Naive thymus-derived CD4-positive, alpha-beta T cell (primary cell): ENCODE measurements at regions not wholly inside any gene's neighbourhood (a gene's known extent, or its start where the extent isn't known, plus 50 kb on each side); places are given as distances from the start of the nearest gene placed in this dataset.
A peak's percentile ranks its signal among the peaks of the same experiment; 100 is the strongest.

Experiments
- ATAC-seq: fragments of 150-1000 bp; cut with Tn5 transposase; 2 replicates; pipeline ENCODE4 v1.10.0; 2021; ENCODE audit warnings: mild to moderate bottlenecking, moderate library complexity
- CTCF ChIA-PET: fragments of 350-600 bp; sonication (Branson Sonifier 250); formaldehyde crosslinking; loops from one replicate; lab custom pipeline; 2021; ENCODE audit warnings: antibody characterized with exemption; lab: Charles Lee
- POLR2A ChIA-PET: fragments of 350-600 bp; sonication (Branson Sonifier 250); formaldehyde crosslinking; loops from one replicate; lab custom pipeline; 2021; ENCODE audit warnings: antibody characterized with exemption, inconsistent platforms; lab: Charles Lee
- DNase-seq, 9 donors: peaks; one replicate each; pipeline versions ENCODE4 v3.0.0 to v3.0.0-alpha.2; 2020 to 2022; ENCODE audit warnings: mixed read lengths in 1 of 9
- H3K27ac ChIP-seq: one replicate; pipeline ENCODE4 v1.7.0; 2013; ENCODE audit warnings: mild to moderate bottlenecking, low read depth, low read length, moderate library complexity
- H3K27me3 ChIP-seq, 2 donors: one replicate each; pipeline ENCODE4 v1.7.0; 2013; ENCODE audit warnings: low read length in 2 of 2, mild to moderate bottlenecking in 2 of 2, moderate library complexity in 2 of 2; ENCODE audit not compliant: control insufficient read depth in 2 of 2, insufficient read depth in 2 of 2
- H3K36me3 ChIP-seq, 3 experiments: 1 replicate in 2 of 3; 2 replicates in 1 of 3; pipeline ENCODE4 v1.7.0; 2013; ENCODE audit warnings: low read length in 3 of 3, mild to moderate bottlenecking in 3 of 3, moderate library complexity in 1 of 3; ENCODE audit not compliant: insufficient read depth in 3 of 3, control insufficient read depth in 2 of 3
- H3K4me1 ChIP-seq, 2 donors: one replicate each; pipeline ENCODE4 v1.7.0; 2013; ENCODE audit warnings: low read length in 2 of 2, mild to moderate bottlenecking in 2 of 2, moderate library complexity in 1 of 2; ENCODE audit not compliant: control insufficient read depth in 2 of 2, insufficient read depth in 2 of 2
- H3K4me3 ChIP-seq: 2 replicates; pipeline ENCODE4 v1.7.0; 2013; ENCODE audit warnings: mild to moderate bottlenecking, low read length
- H3K9me3 ChIP-seq, 3 experiments: 1 replicate in 2 of 3; 2 replicates in 1 of 3; pipeline ENCODE4 v1.7.0; 2013; ENCODE audit warnings: low read length in 3 of 3; ENCODE audit not compliant: control insufficient read depth in 2 of 3
- H3K27ac Mint-ChIP-seq, 9 donors: one replicate each; pipeline ENCODE4 v1.8.0; 2020 to 2022; ENCODE audit warnings: mixed read lengths in 9 of 9, mild to moderate bottlenecking in 8 of 9, moderate library complexity in 5 of 9, inconsistent platforms in 2 of 9
- H3K27me3 Mint-ChIP-seq, 5 donors: one replicate each; pipeline ENCODE4 v1.8.0; 2021 to 2022; ENCODE audit warnings: mixed read lengths in 5 of 5, mild to moderate bottlenecking in 1 of 5
- H3K36me3 Mint-ChIP-seq, 5 donors: one replicate each; pipeline ENCODE4 v1.8.0; 2020 to 2022; ENCODE audit warnings: mixed read lengths in 5 of 5, mild to moderate bottlenecking in 3 of 5, inconsistent platforms in 1 of 5
- H3K4me1 Mint-ChIP-seq, 7 donors: one replicate each; pipeline ENCODE4 v1.8.0; 2020 to 2022; ENCODE audit warnings: mixed read lengths in 7 of 7, mild to moderate bottlenecking in 3 of 7, inconsistent platforms in 1 of 7
- H3K4me3 Mint-ChIP-seq, 10 donors: one replicate each; pipeline ENCODE4 v1.8.0; 2020 to 2022; ENCODE audit warnings: mild to moderate bottlenecking in 10 of 10, mixed read lengths in 10 of 10, moderate library complexity in 6 of 10, inconsistent platforms in 2 of 10
- H3K9me3 Mint-ChIP-seq, 11 donors: one replicate each; pipeline ENCODE4 v1.8.0; 2020 to 2022; ENCODE audit warnings: mixed read lengths in 11 of 11, mild to moderate bottlenecking in 4 of 11, inconsistent platforms in 1 of 11, moderate library complexity in 1 of 11
- intact Hi-C, 2 donors: fragments of 100-400 bp; cut with micrococcal nuclease; formaldehyde crosslinking; loops; one replicate each; pipeline ENCODE4 v1.15.1; 2023

DNA sequence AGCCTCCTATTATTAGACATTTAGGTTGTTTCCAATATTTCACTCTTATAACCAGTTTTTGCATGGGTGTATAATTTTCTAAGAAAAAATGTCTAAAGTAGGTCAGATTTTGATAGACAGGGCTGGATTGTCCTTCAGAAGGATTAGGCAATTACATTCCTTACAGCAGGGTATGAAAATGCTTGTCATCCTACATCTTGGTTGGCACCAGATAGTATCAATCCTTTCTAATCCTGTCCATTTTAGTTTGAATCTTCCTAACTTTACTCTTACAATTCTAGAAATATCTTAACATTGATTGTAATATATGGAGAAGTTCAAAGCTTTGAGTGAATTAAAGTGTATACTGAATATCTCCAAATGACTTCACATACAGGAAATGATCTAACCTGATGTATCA is 63.0 kb upstream of the ZBED5 start:
- Mint-ChIP-seq H3K36me3 (peaks cover 5 to 13% (median 10%) of the 10 kb centered on the region in 5 donors), H3K27me3 (peaks cover 0 to 10% (median 4%) of the 10 kb centered on the region in 5 donors), H3K4me1 (peaks cover 0 to 5% (median 0%) of the 10 kb centered on the region in 7 donors), H3K27ac (no peak overlapping the region), H3K4me3 (no peak overlapping the region), H3K9me3 (peaks cover 0 to 22% (median 10%) of the 10 kb centered on the region in 11 donors)
- Histone ChIP-seq H3K27me3 (no peaks in the 10 kb centered on the region), H3K4me1 (no peaks in the 10 kb centered on the region), H3K4me3 (no peak overlapping the region), H3K27ac (no peak overlapping the region), H3K36me3 (no peaks in the 10 kb centered on the region), H3K9me3 (peaks cover 0 to 5% (median 0%) of the 10 kb centered on the region in 3 experiments)
- POLR2A ChIA-PET, result no interaction called here
- CTCF ChIA-PET, result interaction anchor here (0.6 to 1.3 kb wide), 2 partner anchors 14 to 712 kb away, joined by 3 read pairs; no protein-coding TSS in a partner anchor
- intact Hi-C loops, result no loop called here
- DNase-seq (no peak), ATAC-seq (no peak)

DNA sequence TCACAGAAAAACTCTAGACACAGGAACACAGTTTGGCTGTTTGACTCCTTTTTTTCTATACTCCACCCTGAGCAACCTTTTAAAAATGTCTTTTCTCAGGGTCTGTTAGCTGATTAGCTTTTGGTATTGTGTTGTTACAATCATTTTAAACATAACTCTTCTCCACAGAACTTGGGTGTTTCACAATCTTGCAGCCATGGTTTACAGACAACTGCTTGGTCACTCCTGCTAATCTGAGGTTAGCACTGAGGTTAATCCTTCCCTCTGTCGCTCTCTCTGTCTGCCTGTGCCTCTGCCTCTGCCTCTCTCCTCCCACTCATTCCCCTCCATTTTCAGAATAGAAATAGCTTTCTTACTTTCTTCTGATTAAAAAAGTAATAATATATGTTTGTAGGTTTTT is 62.4 kb upstream of the ZBED5 start:
- Mint-ChIP-seq H3K9me3 (peaks cover 0 to 22% (median 10%) of the 10 kb centered on the region in 11 donors), H3K36me3 (peaks cover 5 to 13% (median 10%) of the 10 kb centered on the region in 5 donors), H3K4me3 (no peak overlapping the region), H3K27me3 (peaks cover 0 to 10% (median 4%) of the 10 kb centered on the region in 5 donors), H3K27ac (no peak overlapping the region), H3K4me1 (peaks cover 0 to 5% (median 0%) of the 10 kb centered on the region in 7 donors)
- Histone ChIP-seq H3K27me3 (no peaks in the 10 kb centered on the region), H3K4me1 (no peaks in the 10 kb centered on the region), H3K36me3 (no peaks in the 10 kb centered on the region), H3K27ac (no peak overlapping the region), H3K9me3 (peaks cover 0 to 5% (median 0%) of the 10 kb centered on the region in 3 experiments), H3K4me3 (no peak overlapping the region)
- no peak for DNase-seq
- ChIA-PET CTCF (interaction anchor here (0.6 to 1.3 kb wide), 4 partner anchors 10 to 713 kb away, joined by 3 read pairs; no protein-coding TSS in a partner anchor), POLR2A (no interaction called here)
- intact Hi-C loops, result no loop called here
- ATAC-seq, result peak; percentile 65

DNA sequence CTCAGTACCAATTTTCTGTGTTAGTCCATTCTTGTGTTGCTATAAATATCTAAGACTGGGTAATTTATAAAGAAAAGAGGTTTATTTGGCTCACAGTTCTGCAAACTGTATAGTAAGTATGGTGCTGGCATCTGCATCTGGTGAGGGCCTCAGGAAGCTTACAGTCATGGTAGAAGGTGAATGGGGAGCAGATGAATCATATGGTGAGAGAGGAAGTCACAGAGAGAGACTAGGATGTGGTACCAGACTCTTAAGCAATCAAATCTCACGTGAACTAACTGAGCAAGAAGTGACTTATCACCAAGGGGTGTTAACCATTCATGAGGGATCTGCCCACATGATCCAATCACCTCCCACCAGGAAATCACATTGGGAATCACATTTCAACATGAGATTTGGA is 60.8 kb upstream of the ZBED5 start:
- Histone ChIP-seq H3K36me3 (no peaks in the 10 kb centered on the region), H3K27ac (no peak overlapping the region), H3K9me3 (peaks cover 0 to 5% (median 0%) of the 10 kb centered on the region in 3 experiments), H3K4me3 (no peak overlapping the region), H3K4me1 (no peaks in the 10 kb centered on the region), H3K27me3 (no peaks in the 10 kb centered on the region)
- DNase-seq, result no peak
- ChIA-PET POLR2A (interaction anchor here (0.6 kb wide), 1 partner anchor 14 kb away, joined by 6 read pairs; no protein-coding TSS in a partner anchor), CTCF (no interaction called here)
- H3K4me3 Mint-ChIP-seq, result no peak overlapping the region
- H3K9me3 Mint-ChIP-seq, result peaks cover 0 to 22% (median 10%) of the 10 kb centered on the region in 11 donors
- no peak overlapping the region for H3K27ac Mint-ChIP-seq
- H3K4me1 Mint-ChIP-seq, result peaks cover 0 to 5% (median 0%) of the 10 kb centered on the region in 7 donors
- peaks cover 0 to 13% (median 1%) of the 10 kb centered on the region in 5 donors for H3K27me3 Mint-ChIP-seq
- H3K36me3 Mint-ChIP-seq, result peaks cover 5 to 13% (median 10%) of the 10 kb centered on the region in 5 donors
- intact Hi-C loops, result no loop called here
- peak; percentile 55 for ATAC-seq

DNA sequence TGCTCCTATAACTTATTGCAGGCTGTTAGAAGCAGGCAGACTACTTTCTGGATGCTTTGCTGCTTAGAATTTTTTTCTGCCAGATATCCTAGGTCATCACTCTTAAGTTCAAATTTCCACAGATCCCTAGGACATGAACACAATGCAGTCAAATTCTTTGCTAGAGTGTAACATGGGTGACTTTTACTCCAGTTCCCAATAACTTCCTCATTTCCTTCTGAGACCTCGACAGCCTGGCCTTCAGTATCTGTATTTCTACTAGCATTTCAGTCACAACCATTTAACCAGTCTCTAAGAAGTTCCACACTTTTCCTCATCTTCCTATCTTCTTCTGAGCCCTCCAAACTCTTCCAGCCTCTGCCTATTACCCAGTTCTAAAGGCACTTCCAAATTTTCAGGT is 60.4 kb upstream of the ZBED5 start:
- intact Hi-C loops, result no loop called here
- H3K36me3 Mint-ChIP-seq, result peaks cover 5 to 13% (median 10%) of the 10 kb centered on the region in 5 donors
- Histone ChIP-seq H3K27ac (no peak overlapping the region), H3K4me1 (no peaks in the 10 kb centered on the region), H3K27me3 (no peaks in the 10 kb centered on the region), H3K9me3 (peaks cover 0 to 5% (median 0%) of the 10 kb centered on the region in 3 experiments), H3K36me3 (no peaks in the 10 kb centered on the region), H3K4me3 (no peak overlapping the region)
- H3K9me3 Mint-ChIP-seq, result peaks cover 0 to 22% (median 10%) of the 10 kb centered on the region in 11 donors
- peaks cover 0 to 15% (median 0%) of the 10 kb centered on the region in 5 donors for H3K27me3 Mint-ChIP-seq
- CTCF ChIA-PET, result no interaction called here
- ATAC-seq (no peak), DNase-seq (no peak)
- no peak overlapping the region for H3K4me3 Mint-ChIP-seq
- no peak overlapping the region for H3K27ac Mint-ChIP-seq
- POLR2A ChIA-PET, result no interaction called here
- H3K4me1 Mint-ChIP-seq, result peaks cover 0 to 5% (median 0%) of the 10 kb centered on the region in 7 donors

DNA sequence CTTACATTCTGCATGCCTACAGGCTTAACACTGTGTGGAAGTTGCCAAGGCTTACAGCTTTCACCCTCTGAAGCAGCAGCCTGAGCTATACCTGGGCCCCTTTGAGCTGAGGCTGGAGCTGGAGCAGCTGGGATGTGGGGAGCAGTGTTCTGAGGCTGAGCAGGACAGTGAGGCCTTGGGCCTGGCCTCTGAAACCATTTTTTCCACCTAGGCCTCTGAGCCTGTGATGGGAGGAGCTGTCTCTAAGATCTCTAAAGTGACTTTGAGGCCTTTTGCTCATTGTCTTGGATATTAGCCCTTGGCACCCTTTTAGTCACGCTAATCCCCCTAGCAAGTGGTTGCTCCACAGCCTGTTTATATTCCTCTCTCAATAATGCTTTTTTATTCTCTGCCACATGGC is 59.9 kb upstream of the ZBED5 start:
- ATAC-seq (no peak), DNase-seq (no peak)
- H3K9me3 Mint-ChIP-seq, result peaks cover 0 to 22% (median 10%) of the 10 kb centered on the region in 11 donors
- peaks cover 0 to 11% (median 0%) of the 10 kb centered on the region in 5 donors for H3K27me3 Mint-ChIP-seq
- no peak overlapping the region for H3K4me3 Mint-ChIP-seq
- H3K27ac Mint-ChIP-seq, result no peak overlapping the region
- peaks cover 0 to 5% (median 0%) of the 10 kb centered on the region in 7 donors for H3K4me1 Mint-ChIP-seq
- H3K36me3 Mint-ChIP-seq, result peaks cover 5 to 13% (median 10%) of the 10 kb centered on the region in 5 donors
- peaks cover 0 to 5% (median 0%) of the 10 kb centered on the region in 3 experiments for H3K9me3 ChIP-seq
- H3K27me3 ChIP-seq, result no peaks in the 10 kb centered on the region
- ChIA-PET CTCF (no interaction called here), POLR2A (no interaction called here)
- H3K4me3 ChIP-seq, result no peak overlapping the region
- no peaks in the 10 kb centered on the region for H3K4me1 ChIP-seq
- H3K27ac ChIP-seq, result no peak overlapping the region
- intact Hi-C loops, result no loop called here
- no peaks in the 10 kb centered on the region for H3K36me3 ChIP-seq

DNA sequence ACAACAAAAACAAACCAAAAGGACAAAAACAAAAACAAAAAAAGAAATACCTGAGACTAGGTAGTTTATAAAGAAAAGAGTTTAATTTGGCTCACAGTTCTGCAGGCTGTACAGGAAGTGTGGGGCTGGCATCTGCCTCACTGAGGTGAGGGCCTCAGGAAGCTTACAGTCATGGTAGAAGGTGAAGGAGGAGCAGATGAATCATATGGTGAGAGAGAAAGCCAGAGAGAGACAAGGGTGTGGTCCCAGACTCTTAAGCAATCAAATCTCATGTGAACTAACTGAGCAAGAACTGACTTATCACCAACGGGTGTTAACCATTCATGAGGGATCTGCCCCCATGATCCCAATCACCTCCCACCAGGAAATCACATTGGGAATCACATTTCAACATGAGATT is 58.8 kb upstream of the ZBED5 start:
- no peak overlapping the region for H3K4me3 Mint-ChIP-seq
- no peaks in the 10 kb centered on the region for H3K36me3 ChIP-seq
- ChIA-PET CTCF (no interaction called here), POLR2A (no interaction called here)
- ATAC-seq (peak; percentile 26), DNase-seq (no peak)
- H3K4me1 Mint-ChIP-seq, result peaks cover 0 to 5% (median 0%) of the 10 kb centered on the region in 7 donors
- peaks cover 0 to 11% (median 0%) of the 10 kb centered on the region in 5 donors for H3K27me3 Mint-ChIP-seq
- H3K4me1 ChIP-seq, result no peaks in the 10 kb centered on the region
- H3K27ac Mint-ChIP-seq, result no peak overlapping the region
- peaks cover 5 to 13% (median 10%) of the 10 kb centered on the region in 5 donors for H3K36me3 Mint-ChIP-seq
- H3K9me3 Mint-ChIP-seq, result peaks cover 0 to 22% (median 10%) of the 10 kb centered on the region in 11 donors
- H3K9me3 ChIP-seq, result peaks cover 0 to 5% (median 0%) of the 10 kb centered on the region in 3 experiments
- intact Hi-C loops, result no loop called here
- no peaks in the 10 kb centered on the region for H3K27me3 ChIP-seq
- no peak overlapping the region for H3K27ac ChIP-seq
- no peak overlapping the region for H3K4me3 ChIP-seq
